ENCODE measurements at regions not wholly inside any gene's neighbourhood (a gene's known extent, or its start where the extent isn't known, plus 50 kb on each side); places are given as distances from the start of the nearest gene placed in this dataset.

GRCh38 chr3:80275120-80275519 lies 507.3 kb upstream of the ROBO1 start:
- TF ChIP-seq, protein P1, sequence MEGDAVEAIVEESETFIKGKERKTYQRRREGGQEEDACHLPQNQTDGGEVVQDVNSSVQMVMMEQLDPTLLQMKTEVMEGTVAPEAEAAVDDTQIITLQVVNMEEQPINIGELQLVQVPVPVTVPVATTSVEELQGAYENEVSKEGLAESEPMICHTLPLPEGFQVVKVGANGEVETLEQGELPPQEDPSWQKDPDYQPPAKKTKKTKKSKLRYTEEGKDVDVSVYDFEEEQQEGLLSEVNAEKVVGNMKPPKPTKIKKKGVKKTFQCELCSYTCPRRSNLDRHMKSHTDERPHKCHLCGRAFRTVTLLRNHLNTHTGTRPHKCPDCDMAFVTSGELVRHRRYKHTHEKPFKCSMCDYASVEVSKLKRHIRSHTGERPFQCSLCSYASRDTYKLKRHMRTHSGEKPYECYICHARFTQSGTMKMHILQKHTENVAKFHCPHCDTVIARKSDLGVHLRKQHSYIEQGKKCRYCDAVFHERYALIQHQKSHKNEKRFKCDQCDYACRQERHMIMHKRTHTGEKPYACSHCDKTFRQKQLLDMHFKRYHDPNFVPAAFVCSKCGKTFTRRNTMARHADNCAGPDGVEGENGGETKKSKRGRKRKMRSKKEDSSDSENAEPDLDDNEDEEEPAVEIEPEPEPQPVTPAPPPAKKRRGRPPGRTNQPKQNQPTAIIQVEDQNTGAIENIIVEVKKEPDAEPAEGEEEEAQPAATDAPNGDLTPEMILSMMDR (IDR thresholded peaks at IDR 0.05; ENCODE audit: extremely low read depth, missing control alignments) = no peak
- DNase-seq (ENCODE audit: low spot score) = no peak

DNA sequence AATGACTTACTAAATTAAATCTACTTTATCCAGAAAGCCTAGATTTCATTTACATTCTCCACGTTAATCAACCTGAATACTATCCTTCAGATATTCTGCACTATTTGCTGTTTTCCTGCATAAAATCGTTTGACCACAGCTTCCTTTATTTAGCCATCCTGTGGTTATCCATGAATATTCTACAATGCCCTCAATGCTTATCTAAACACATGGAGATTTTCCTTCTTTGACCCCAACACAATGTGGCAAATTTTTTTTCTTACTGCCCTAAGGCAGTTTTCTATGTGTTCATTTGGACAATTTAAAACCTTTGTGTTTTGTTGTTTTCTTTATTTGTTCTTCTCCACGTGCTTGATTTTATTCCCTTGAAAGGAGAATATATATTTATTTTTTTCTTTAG lies 495.5 kb upstream of the ROBO1 start:
- TF ChIP-seq, protein P1 (IDR thresholded peaks at IDR 0.05; ENCODE audit: extremely low read depth, missing control alignments) = no peak

DNA sequence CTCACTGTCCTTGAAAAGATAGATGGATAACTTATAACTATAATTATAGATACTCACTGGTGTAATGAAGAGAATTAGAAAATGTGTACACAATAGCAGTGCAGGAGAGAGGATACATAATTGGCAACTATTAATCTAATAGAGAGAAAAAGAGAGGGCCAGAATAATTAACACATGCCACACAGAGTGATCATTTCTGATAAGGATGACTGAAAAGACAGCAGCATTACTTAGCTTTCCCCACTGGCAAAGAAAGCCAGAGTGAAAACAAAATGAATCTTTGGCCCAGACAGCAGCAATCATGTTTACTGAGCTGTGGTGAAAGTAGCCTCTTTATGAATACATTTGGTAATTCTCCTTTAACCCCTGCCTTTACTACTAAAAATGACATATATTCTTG lies 493.3 kb upstream of the ROBO1 start:
- TF ChIP-seq, protein P1 (IDR thresholded peaks at IDR 0.05; ENCODE audit: extremely low read depth, missing control alignments) = no peak
- no peak for DNase-seq (ENCODE audit: low spot score)

More for the DNA sequence above, 495.5 kb upstream of the ROBO1 start:
- DNase-seq (ENCODE audit: low spot score) = no peak

GRCh38 chr3:80259736-80260135 lies 491.9 kb upstream of the ROBO1 start:
- DNase-seq (ENCODE audit: low spot score) = no peak
- TF ChIP-seq, protein P1 (IDR thresholded peaks at IDR 0.05; ENCODE audit: extremely low read depth, missing control alignments) = no peak

DNA sequence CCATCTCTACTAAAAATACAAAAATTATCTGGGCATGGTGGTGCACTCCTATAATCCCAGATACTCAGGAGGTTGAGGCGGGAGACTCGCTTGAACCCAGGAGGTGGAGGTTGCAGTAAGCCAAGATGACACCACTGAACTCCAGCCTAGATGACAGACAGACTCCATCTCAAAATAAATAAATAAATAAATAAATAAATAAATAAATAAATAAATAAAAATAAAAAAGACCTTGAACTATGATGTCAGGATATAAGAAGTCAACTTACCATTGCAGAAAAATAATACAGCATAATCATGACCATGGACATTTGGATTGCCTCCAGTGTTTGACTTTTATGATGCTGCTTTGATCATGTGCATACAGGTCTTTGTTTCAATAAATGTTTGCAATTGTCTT lies 484.3 kb upstream of the ROBO1 start:
- no peak for DNase-seq (ENCODE audit: low spot score)
- TF ChIP-seq, protein P1 (IDR thresholded peaks at IDR 0.05; ENCODE audit: extremely low read depth, missing control alignments) = no peak

DNA sequence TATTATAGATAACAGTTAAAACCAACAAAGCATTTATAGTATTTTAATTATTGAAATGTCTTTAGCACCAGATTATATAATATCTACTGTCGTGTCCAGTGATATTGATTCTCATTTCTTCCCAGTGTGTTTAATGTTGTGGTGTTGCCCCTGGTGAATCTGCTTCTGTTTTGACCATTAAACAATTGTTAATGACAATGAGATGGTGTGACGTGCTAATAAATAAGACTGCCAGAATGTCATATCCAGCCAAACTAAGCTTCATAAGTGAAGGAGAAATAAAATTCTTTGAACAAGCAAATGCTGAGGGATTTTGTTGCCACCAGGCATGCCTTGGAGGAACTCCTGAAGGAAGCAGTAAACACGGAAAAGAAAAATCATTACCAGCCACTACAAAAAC lies 480.0 kb upstream of the ROBO1 start:
- DNase-seq (ENCODE audit: low spot score) = no peak
- TF ChIP-seq, protein P1 (IDR thresholded peaks at IDR 0.05; ENCODE audit: extremely low read depth, missing control alignments) = no peak

GRCh38 chr3:80244390-80244789 lies 476.6 kb upstream of the ROBO1 start:
- TF ChIP-seq, protein P1 (IDR thresholded peaks at IDR 0.05; ENCODE audit: extremely low read depth, missing control alignments) = no peak
- DNase-seq (ENCODE audit: low spot score) = no peak

All from GM20000 (cell line).